H1 (cell line): ENCODE measurements at regions not wholly inside any gene's neighbourhood (a gene's known extent, or its start where the extent isn't known, plus 50 kb on each side); places are given as distances from the start of the nearest gene placed in this dataset.

ENCODE experiments used
- CTCF ChIA-PET: fragments of 300-600 bp; sonication (Branson Sonifier 250); formaldehyde crosslinking; loops from one replicate; lab custom pipeline; 2021; ENCODE audit not compliant: partially characterized antibody; lab: Charles Lee
- POLR2A ChIA-PET: fragments of 300-600 bp; sonication (Branson Sonifier 250); formaldehyde crosslinking; loops from one replicate; lab custom pipeline; 2021; ENCODE audit warnings: inconsistent platforms; ENCODE audit not compliant: partially characterized antibody; lab: Charles Lee
- DNase-seq, 2 experiments: peaks; one replicate each; pipeline versions ENCODE4 v3.0.0 to v3.0.0-alpha.2; 2010 to 2022; ENCODE audit warnings: low spot score in 2 of 2, low read depth in 1 of 2, mixed read lengths in 1 of 2
- FAIRE-seq: peaks from 2 replicates; lab custom pipeline; 2011; peaks lifted over from hg19 to GRCh38; lab: Jason Lieb, UNC
- H2AFZ ChIP-seq: 2 replicates; pipeline ENCODE4 v1.8.1; 2012; ENCODE audit warnings: low read length, inconsistent platforms
- H2AK5ac ChIP-seq: 2 replicates; pipeline ENCODE4 v1.6.1; 2013; ENCODE audit warnings: low read depth, low read length
- H2BK120ac ChIP-seq: replicated peaks from 2 replicates; pipeline ENCODE3; 2013; ENCODE audit warnings: low read depth, low read length, inconsistent platforms
- H2BK12ac ChIP-seq: 2 replicates; pipeline ENCODE4 v1.6.1; 2013; ENCODE audit warnings: low read depth, low read length
- H2BK15ac ChIP-seq: 2 replicates; pipeline ENCODE4 v1.6.1; 2013; ENCODE audit warnings: low read length
- H2BK20ac ChIP-seq: 2 replicates; pipeline ENCODE4 v1.6.1; 2013; ENCODE audit warnings: low read length
- H2BK5ac ChIP-seq: 2 replicates; pipeline ENCODE4 v1.6.1; 2013; ENCODE audit warnings: low read depth, low read length
- H3K14ac ChIP-seq: 2 replicates; pipeline ENCODE4 v1.6.1; 2013; ENCODE audit warnings: inconsistent platforms; ENCODE audit not compliant: insufficient read length
- H3K18ac ChIP-seq: 2 replicates; pipeline ENCODE4 v1.6.1; 2013; ENCODE audit warnings: low read length; ENCODE audit errors: extremely low read depth
- H3K23ac ChIP-seq: 2 replicates; pipeline ENCODE4 v1.6.1; 2013; ENCODE audit warnings: inconsistent platforms; ENCODE audit not compliant: insufficient read length
- H3K23me2 ChIP-seq: 2 replicates; pipeline ENCODE4 v1.6.1; 2013; ENCODE audit warnings: low read depth, low read length
- H3K27ac ChIP-seq: 2 replicates; pipeline ENCODE4 v1.6.1; 2011; ENCODE audit warnings: low read depth, low read length, inconsistent platforms
- H3K27me3 ChIP-seq, 4 experiments: replicated peaks in 1 of 4; 1 replicate in 1 of 4; 2 replicates in 3 of 4; pipeline versions ENCODE4 v1.6.1 to v1.8.1; 2011 to 2013; ENCODE audit warnings: low read length in 3 of 4, mild to moderate bottlenecking in 3 of 4, inconsistent platforms in 2 of 4, mixed read lengths in 2 of 4, moderate library complexity in 1 of 4; ENCODE audit not compliant: control insufficient read depth in 3 of 4, insufficient read depth in 3 of 4; ENCODE audit errors: extremely low read depth in 1 of 4
- H3K36me3 ChIP-seq, 4 experiments: 2 replicates each; pipeline versions ENCODE4 v1.6.1 to v1.8.1; 2011 to 2013; ENCODE audit warnings: mild to moderate bottlenecking in 4 of 4, low read length in 3 of 4, moderate library complexity in 2 of 4, control low read depth in 1 of 4, inconsistent platforms in 1 of 4; ENCODE audit not compliant: insufficient read depth in 4 of 4, control insufficient read depth in 2 of 4
- H3K4ac ChIP-seq: replicated peaks from 2 replicates; pipeline ENCODE3; 2013; ENCODE audit warnings: low read length, low read depth, mixed read lengths, inconsistent platforms; ENCODE audit not compliant: insufficient read length
- H3K4me1 ChIP-seq, 4 experiments: replicated peaks in 1 of 4; 1 replicate in 1 of 4; 2 replicates in 3 of 4; pipeline versions ENCODE4 v1.6.1 to v1.8.1; 2011 to 2013; ENCODE audit warnings: low read length in 3 of 4, inconsistent platforms in 2 of 4, mixed read lengths in 1 of 4; ENCODE audit not compliant: insufficient read depth in 4 of 4, control insufficient read depth in 3 of 4
- H3K4me2 ChIP-seq, 2 experiments: 2 replicates each; pipeline versions ENCODE4 v1.6.1 to v1.8.1; 2011 to 2013; ENCODE audit warnings: low read depth in 2 of 2, low read length in 2 of 2, control low read depth in 1 of 2, inconsistent platforms in 1 of 2, mild to moderate bottlenecking in 1 of 2; ENCODE audit not compliant: insufficient read depth in 1 of 2
- H3K4me3 ChIP-seq, 4 experiments: fragments of 200-600, 300-600 bp in 1 of 4; sonication (generic), shearing (Covaris generic), sonication (Bioruptor Twin) in 1 of 4; 2 replicates each; pipeline versions ENCODE4 v1.5.1 to v1.8.1; 2011 to 2016; ENCODE audit warnings: low read length in 4 of 4, low read depth in 3 of 4, control low read depth in 2 of 4, inconsistent platforms in 2 of 4, mild to moderate bottlenecking in 2 of 4, mixed read lengths in 1 of 4, moderate library complexity in 1 of 4; ENCODE audit not compliant: insufficient read depth in 2 of 4; ENCODE audit errors: extremely low read depth in 1 of 4
- H3K56ac ChIP-seq: replicated peaks from 2 replicates; pipeline ENCODE3; 2013; ENCODE audit warnings: low read depth, mild to moderate bottlenecking, mixed read lengths, low read length, inconsistent platforms; ENCODE audit not compliant: insufficient read length
- H3K79me1 ChIP-seq: 2 replicates; pipeline ENCODE4 v1.6.1; 2013; ENCODE audit warnings: low read depth, low read length, control low read depth
- H3K79me2 ChIP-seq, 2 experiments: 2 replicates each; pipeline versions ENCODE4 v1.6.1 to v1.8.1; 2012 to 2013; ENCODE audit warnings: low read length in 2 of 2, mild to moderate bottlenecking in 2 of 2, inconsistent platforms in 1 of 2; ENCODE audit not compliant: insufficient read depth in 2 of 2, control insufficient read depth in 1 of 2
- H3K9ac ChIP-seq, 4 experiments: replicated peaks in 1 of 4; 1 replicate in 1 of 4; 2 replicates in 3 of 4; pipeline versions ENCODE4 v1.6.1 to v1.8.1; 2011 to 2013; ENCODE audit warnings: low read depth in 3 of 4, low read length in 3 of 4, control low read depth in 2 of 4, mild to moderate bottlenecking in 2 of 4, moderate library complexity in 2 of 4, inconsistent platforms in 1 of 4; ENCODE audit errors: extremely low read depth in 1 of 4
- H3K9me3 ChIP-seq, 2 experiments: 2 replicates each; pipeline versions ENCODE4 v1.6.1 to v1.8.1; 2012 to 2013; ENCODE audit warnings: mild to moderate bottlenecking in 2 of 2, moderate library complexity in 2 of 2, control low read depth in 1 of 2, inconsistent platforms in 1 of 2, low read depth in 1 of 2, low read length in 1 of 2, mixed read lengths in 1 of 2; ENCODE audit not compliant: insufficient read depth in 2 of 2
- H4K20me1 ChIP-seq, 2 experiments: replicated peaks in 1 of 2; 2 replicates each; pipeline versions ENCODE3 to v1.8.1; 2011 to 2013; ENCODE audit warnings: inconsistent platforms in 2 of 2, low read length in 2 of 2, mild to moderate bottlenecking in 1 of 2; ENCODE audit not compliant: insufficient read depth in 2 of 2, control insufficient read depth in 1 of 2
- H4K5ac ChIP-seq: 2 replicates; pipeline ENCODE4 v1.6.1; 2013; ENCODE audit warnings: low read length, low read depth, mixed read lengths, inconsistent platforms; ENCODE audit not compliant: insufficient read length
- H4K8ac ChIP-seq: 2 replicates; pipeline ENCODE4 v1.8.0; 2013; ENCODE audit warnings: mild to moderate bottlenecking, moderate library complexity, low read length, inconsistent platforms; ENCODE audit not compliant: insufficient read depth; ENCODE audit errors: extremely low read depth
- H4K91ac ChIP-seq: replicated peaks from 2 replicates; pipeline ENCODE3; 2013; ENCODE audit warnings: low read length, mixed read lengths, inconsistent platforms; ENCODE audit not compliant: insufficient read length
- ASH2L ChIP-seq: fragments of 200-600, 300-600 bp; sonication (generic); IDR thresholded peaks from one replicate; pipeline ENCODE4 v1.7.1; 2017; ENCODE audit warnings: low read length
- BACH1 ChIP-seq: IDR thresholded peaks from 2 replicates; pipeline ENCODE4 v1.6.1; 2012; ENCODE audit warnings: low read length, improper control_type of control experiment
- CHD1 ChIP-seq: IDR thresholded peaks from 2 replicates; pipeline ENCODE4 v1.6.1; 2012; ENCODE audit warnings: low read depth, low read length, improper control_type of control experiment
- CTBP2 ChIP-seq: IDR thresholded peaks from 2 replicates; pipeline ENCODE4 v1.7.0; 2011; ENCODE audit warnings: borderline replicate concordance, mild to moderate bottlenecking, moderate library complexity, mixed read lengths, low read length; ENCODE audit not compliant: insufficient read depth, insufficient read length
- HDAC2 ChIP-seq, 2 experiments: fragments of 300-600 bp in 1 of 2; sonication (generic) in 1 of 2; IDR thresholded peaks; 2 replicates each; pipeline ENCODE4 v1.6.1; 2011 to 2012; ENCODE audit warnings: low read depth in 2 of 2, low read length in 2 of 2, mild to moderate bottlenecking in 2 of 2, moderate library complexity in 2 of 2, borderline replicate concordance in 1 of 2, inconsistent platforms in 1 of 2
- HDAC6 ChIP-seq: IDR thresholded peaks from one replicate; pipeline ENCODE4 v1.7.1; 2012; ENCODE audit warnings: low read depth, mild to moderate bottlenecking, inconsistent platforms, low read length, moderate library complexity
- JUND ChIP-seq: IDR thresholded peaks from 2 replicates; pipeline ENCODE4 v1.6.1; 2011; ENCODE audit warnings: mild to moderate bottlenecking, improper control_type of control experiment, low read length
- POLR2A ChIP-seq, 2 experiments: IDR thresholded peaks; 1 replicate in 1 of 2; 2 replicates in 1 of 2; pipeline ENCODE4 v1.6.1; 2011; ENCODE audit warnings: low read depth in 2 of 2, low read length in 2 of 2, mild to moderate bottlenecking in 2 of 2; ENCODE audit errors: control extremely low read depth in 1 of 2
- RNF2 ChIP-seq: fragments of 200-900, 300-1000 bp; sonication (generic); IDR thresholded peaks from 2 replicates; pipeline ENCODE4 v1.7.1; 2016; ENCODE audit warnings: borderline replicate concordance, low read depth, mild to moderate bottlenecking, antibody characterized with exemption, low read length; ENCODE audit not compliant: poor library complexity, severe bottlenecking; ENCODE audit errors: missing control alignments
- SP1 ChIP-seq: IDR thresholded peaks from 2 replicates; pipeline ENCODE4 v1.6.1; 2011; ENCODE audit warnings: low read depth, low read length
- SP2 ChIP-seq: IDR thresholded peaks from 2 replicates; pipeline ENCODE4 v1.6.1; 2012; ENCODE audit warnings: mild to moderate bottlenecking, low read length, inconsistent platforms
- TCF12 ChIP-seq: IDR thresholded peaks from 2 replicates; pipeline ENCODE4 v1.6.1; 2011; ENCODE audit warnings: low read depth, mild to moderate bottlenecking, low read length
- TEAD4 ChIP-seq: IDR thresholded peaks from 2 replicates; pipeline ENCODE4 v1.6.1; 2012; ENCODE audit warnings: low read depth, low read length, inconsistent platforms, mixed read lengths
- WGBS, 2 experiments: shearing (Covaris generic) in 1 of 2; methylation state at CpG; one replicate each; pipeline versions ENCODE4 v1.1.6 to v1.1.7; 2013 to 2015; ENCODE audit warnings: low lambda C conversion rate in 2 of 2, mixed read lengths in 2 of 2, inconsistent platforms in 1 of 2, low coverage in 1 of 2, missing lambda C conversion rate in 1 of 2; ENCODE audit not compliant: insufficient replicate concordance in 2 of 2, insufficient coverage in 1 of 2, insufficient read length in 1 of 2; ENCODE audit errors: extremely low coverage in 1 of 2, missing lambda C conversion rate in 1 of 2; 5-methylcytosine and 5-hydroxymethylcytosine counted together

- Histone ChIP-seq H3K23ac (no peak overlapping the region), H3K56ac (no peak overlapping the region), H3K79me2 (no peaks in the 10 kb centered on the region), H2BK15ac (no peak overlapping the region), H2AFZ (no peak overlapping the region)
- FAIRE-seq: no peak
- no peak for DNase-seq
- TF ChIP-seq BACH1 (no peak), SP2 (no peak), CHD1 (no peak), HDAC6 (no peak), TEAD4 (no peak), POLR2A (IDR thresholded peaks at IDR 0.05; ENCODE audit: control extremely low read depth in 1 of 2, low read depth in 2 of 2, low read length in 2 of 2) (no peak), SP1 (no peak), TCF12 (no peak), HDAC2 (IDR thresholded peaks at IDR 0.05; ENCODE audit: borderline replicate concordance in 1 of 2, low read depth in 2 of 2, low read length in 2 of 2) (no peak), CTBP2 (no peak), RNF2 (no peak), ASH2L (no peak), JUND (no peak)
- TF ChIP-seq, all 59 proteins: peak for 0
- Histone ChIP-seq H3K23me2 (no peaks in the 10 kb centered on the region), H3K9me3 (no peaks in the 10 kb centered on the region), H3K4me1 (no peaks in the 10 kb centered on the region), H2AK5ac (no peak overlapping the region), H3K9ac (no peak overlapping the region), H2BK20ac (no peak overlapping the region), H4K20me1 (no peaks in the 10 kb centered on the region), H3K27ac (no peak overlapping the region), H3K27me3 (no peaks in the 10 kb centered on the region), H4K5ac (no peak overlapping the region), H2BK120ac (no peak overlapping the region), H3K18ac (no peak overlapping the region), H4K91ac (no peak overlapping the region), H3K4ac (no peak overlapping the region), H2BK12ac (no peak overlapping the region), H3K14ac (no peak overlapping the region), H3K36me3 (no peaks in the 10 kb centered on the region), H3K4me3 (no peak overlapping the region), H4K8ac (no peak overlapping the region), H3K4me2 (no peak overlapping the region), H2BK5ac (no peak overlapping the region), H3K79me1 (no peaks in the 10 kb centered on the region)
- 82% methylated on average over 3 of the region's 3 CpGs; no CpG with 5 or more reads in 1 of the 2 experiments for WGBS, 2 experiments
- ChIA-PET POLR2A (no interaction called here), CTCF (interaction anchor here (0.8 to 1.4 kb wide), 2 partner anchors 13 to 17 kb away, joined by 3 to 4 read pairs; no protein-coding TSS in a partner anchor)
Observed at GRCh38 chr14:41037388-41037787, 569.3 kb upstream of the LRFN5 start.
